Tibial nerve (tissue), 4 donors: ENCODE measurements at regions not wholly inside any gene's neighbourhood (a gene's known extent, or its start where the extent isn't known, plus 50 kb on each side); places are given as distances from the start of the nearest gene placed in this dataset.

Experiments used
- DNase-seq, 2 donors: peaks; one replicate each; pipeline ENCODE4 v3.0.0-alpha.2; 2019; ENCODE audit warnings: low spot score in 2 of 2
- H3K27ac ChIP-seq, 4 donors: fragments of 200-600 bp; sonication (generic) in 3 of 4; one replicate each; pipeline ENCODE4 v1.5.1; 2017 to 2019; ENCODE audit warnings: mild to moderate bottlenecking in 1 of 4
- H3K27me3 ChIP-seq, 2 donors: fragments of 200-600 bp; sonication (generic) in 1 of 2; one replicate each; pipeline versions ENCODE4 v1.5.1 to v1.6.0; 2017 to 2019
- H3K36me3 ChIP-seq, 3 donors: fragments of 200-600 bp; sonication (generic); one replicate each; pipeline ENCODE4 v1.5.1; 2018 to 2019
- H3K4me1 ChIP-seq, 4 donors: fragments of 200-600 bp; sonication (generic) in 3 of 4; one replicate each; pipeline ENCODE4 v1.5.1; 2017 to 2019
- H3K4me3 ChIP-seq, 4 donors: fragments of 200-600 bp; sonication (generic) in 3 of 4; one replicate each; pipeline ENCODE4 v1.5.1; 2017 to 2019; ENCODE audit warnings: mild to moderate bottlenecking in 1 of 4, moderate library complexity in 1 of 4
- H3K9me3 ChIP-seq, 4 donors: fragments of 200-600 bp; sonication (generic) in 3 of 4; one replicate each; pipeline ENCODE4 v1.5.1; 2017 to 2019
- EP300 ChIP-seq, 2 donors: sonication (generic); formaldehyde crosslinking; IDR thresholded peaks; one replicate each; pipeline ENCODE4 v1.6.1; 2017; ENCODE audit warnings: antibody characterized with exemption in 2 of 2, mild to moderate bottlenecking in 1 of 2
- POLR2A ChIP-seq, 2 donors: fragments of 450-650 bp; IDR thresholded peaks; one replicate each; pipeline ENCODE4 v1.6.1; 2017; ENCODE audit warnings: antibody characterized with exemption in 2 of 2, mild to moderate bottlenecking in 2 of 2, moderate library complexity in 2 of 2
- WGBS, 2 donors: methylation state at CpG; one replicate each; pipeline ENCODE4 v1.1.5; 2018; 5-methylcytosine and 5-hydroxymethylcytosine counted together
- TF ChIP-seq, protein P1 (sequence below), 5 experiments: fragments of 200-600 bp in 3 of 5; fragments of 450-650 bp in 2 of 5; sonication (generic) in 3 of 5; IDR thresholded peaks; one replicate each; pipeline ENCODE4 v1.5.1; 2016 to 2019; ENCODE audit warnings: antibody characterized with exemption in 5 of 5, mild to moderate bottlenecking in 3 of 5, moderate library complexity in 2 of 5

DNA sequence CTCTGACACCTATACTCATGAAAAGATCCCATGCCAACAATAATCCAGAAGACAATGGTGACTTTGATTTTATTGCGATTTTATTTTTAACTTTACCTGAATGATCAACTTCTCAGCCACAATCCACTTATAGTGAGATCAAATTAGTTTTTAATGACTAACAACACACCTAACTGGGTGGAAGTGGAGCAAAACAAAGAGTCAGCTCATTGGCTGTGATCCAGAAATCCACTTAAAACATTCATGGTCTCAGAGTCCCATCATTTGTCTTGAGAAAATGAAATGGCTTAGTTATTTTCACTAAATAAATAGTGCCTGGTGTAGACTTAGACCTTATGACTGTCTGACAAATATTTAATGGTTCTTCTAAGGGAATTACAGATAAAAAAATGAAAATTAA is 1177.8 kb downstream of the NLGN4Y start:
- no peaks in the 10 kb centered on the region for H3K36me3 ChIP-seq
- H3K4me3 ChIP-seq, result no peak overlapping the region
- 79% methylated on average over 1 of the region's 1 CpG; no CpG with 5 or more reads in 1 of the 2 donors for WGBS, 2 donors
- no peaks in the 10 kb centered on the region for H3K9me3 ChIP-seq
- no peak for DNase-seq
- no peaks in the 10 kb centered on the region for H3K27me3 ChIP-seq
- H3K4me1 ChIP-seq, result no peaks in the 10 kb centered on the region
- H3K27ac ChIP-seq, result no peak overlapping the region
- TF ChIP-seq, protein P1, sequence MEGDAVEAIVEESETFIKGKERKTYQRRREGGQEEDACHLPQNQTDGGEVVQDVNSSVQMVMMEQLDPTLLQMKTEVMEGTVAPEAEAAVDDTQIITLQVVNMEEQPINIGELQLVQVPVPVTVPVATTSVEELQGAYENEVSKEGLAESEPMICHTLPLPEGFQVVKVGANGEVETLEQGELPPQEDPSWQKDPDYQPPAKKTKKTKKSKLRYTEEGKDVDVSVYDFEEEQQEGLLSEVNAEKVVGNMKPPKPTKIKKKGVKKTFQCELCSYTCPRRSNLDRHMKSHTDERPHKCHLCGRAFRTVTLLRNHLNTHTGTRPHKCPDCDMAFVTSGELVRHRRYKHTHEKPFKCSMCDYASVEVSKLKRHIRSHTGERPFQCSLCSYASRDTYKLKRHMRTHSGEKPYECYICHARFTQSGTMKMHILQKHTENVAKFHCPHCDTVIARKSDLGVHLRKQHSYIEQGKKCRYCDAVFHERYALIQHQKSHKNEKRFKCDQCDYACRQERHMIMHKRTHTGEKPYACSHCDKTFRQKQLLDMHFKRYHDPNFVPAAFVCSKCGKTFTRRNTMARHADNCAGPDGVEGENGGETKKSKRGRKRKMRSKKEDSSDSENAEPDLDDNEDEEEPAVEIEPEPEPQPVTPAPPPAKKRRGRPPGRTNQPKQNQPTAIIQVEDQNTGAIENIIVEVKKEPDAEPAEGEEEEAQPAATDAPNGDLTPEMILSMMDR (IDR thresholded peaks at IDR 0.05), result no peak

DNA sequence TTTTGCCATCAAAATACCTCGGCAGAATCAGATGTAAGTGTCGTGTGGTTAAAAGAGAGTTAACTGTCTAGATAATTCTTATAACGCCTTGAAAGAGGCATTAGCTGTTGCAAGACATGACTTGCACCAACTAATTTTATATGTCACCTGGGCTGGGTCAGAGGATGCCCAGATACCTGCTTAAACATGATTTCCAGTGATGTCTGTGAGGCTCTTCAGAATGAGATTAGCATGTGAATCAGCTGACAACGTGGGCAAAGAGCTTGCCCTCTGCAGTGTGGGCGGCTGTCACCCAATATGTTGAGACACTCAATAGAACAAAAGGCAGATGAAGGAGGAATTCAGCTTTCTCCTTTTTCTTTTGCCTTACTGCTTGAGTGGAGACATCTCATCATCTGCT is 1180.6 kb downstream of the NLGN4Y start:
- TF ChIP-seq, protein P1 (IDR thresholded peaks at IDR 0.05), result no peak
- no peak for TF ChIP-seq EP300 (IDR thresholded peaks at IDR 0.05)
- no peak for TF ChIP-seq POLR2A (IDR thresholded peaks at IDR 0.05)
- Histone ChIP-seq H3K9me3 (no peaks in the 10 kb centered on the region), H3K36me3 (no peaks in the 10 kb centered on the region), H3K27ac (no peak overlapping the region), H3K27me3 (no peaks in the 10 kb centered on the region), H3K4me1 (no peaks in the 10 kb centered on the region), H3K4me3 (no peak overlapping the region)
- 80% methylated on average over 5 of the region's 5 CpGs; no CpG with 5 or more reads in 1 of the 2 donors for WGBS, 2 donors
- no peak for DNase-seq

DNA sequence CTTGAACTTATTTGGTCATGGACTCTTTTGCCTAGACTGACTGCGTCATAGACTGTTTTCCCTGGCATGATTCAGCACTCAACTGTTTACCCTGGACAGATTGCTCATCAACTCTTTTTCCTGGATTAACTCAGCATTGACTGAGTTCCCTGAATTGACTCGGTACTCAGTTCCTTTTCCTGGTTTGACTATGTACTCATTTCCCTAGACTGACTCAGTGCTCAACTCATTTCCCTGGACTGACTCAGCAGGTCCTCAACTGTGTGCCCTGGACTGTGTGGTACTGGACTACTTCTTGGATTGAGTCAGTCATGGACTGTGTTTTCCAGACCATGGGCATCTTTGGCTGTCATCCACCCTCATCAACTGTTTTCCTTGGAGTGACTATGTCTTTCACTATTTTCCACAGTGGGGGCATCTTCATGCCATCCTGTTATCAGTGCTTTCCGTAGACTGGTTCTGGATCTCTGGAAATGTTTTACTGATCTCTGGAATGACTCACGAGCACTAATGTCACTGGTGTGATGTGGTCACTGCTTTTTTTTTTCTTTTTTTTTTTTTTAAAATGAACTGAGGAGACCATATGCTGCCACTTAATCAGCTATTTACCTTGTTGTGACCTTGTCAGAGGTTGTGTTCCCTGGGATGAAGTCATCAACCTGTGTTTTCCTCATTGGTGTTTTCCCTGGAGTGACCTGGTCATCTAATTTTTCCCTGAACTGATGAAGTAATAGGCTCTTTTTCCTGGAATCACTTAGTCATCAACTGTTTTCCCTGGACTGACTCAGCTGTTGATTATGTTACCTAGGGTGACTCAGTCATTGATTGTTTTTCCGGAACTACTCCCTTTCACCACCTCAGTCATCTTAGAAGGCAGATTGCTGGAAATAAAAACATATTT is 1225.5 kb downstream of the NLGN4Y start:
- Histone ChIP-seq H3K27ac (peak overlapping the region in 1 of 4 donors; percentile 70), H3K36me3 (no peaks in the 10 kb centered on the region), H3K9me3 (peaks cover 0 to 13% (median 0%) of the 10 kb centered on the region in 4 donors), H3K4me3 (no peak overlapping the region), H3K27me3 (no peaks in the 10 kb centered on the region), H3K4me1 (no peaks in the 10 kb centered on the region)
- 66% methylated on average over 5 of the region's 5 CpGs; no CpG with 5 or more reads in 1 of the 2 donors for WGBS, 2 donors
- peak in 1 of 2 donors; percentile 4 for DNase-seq
- peak in 1 of 2 donors; percentile 58 for TF ChIP-seq EP300 (IDR thresholded peaks at IDR 0.05)
- TF ChIP-seq, protein P1 (IDR thresholded peaks at IDR 0.05), result no peak

DNA sequence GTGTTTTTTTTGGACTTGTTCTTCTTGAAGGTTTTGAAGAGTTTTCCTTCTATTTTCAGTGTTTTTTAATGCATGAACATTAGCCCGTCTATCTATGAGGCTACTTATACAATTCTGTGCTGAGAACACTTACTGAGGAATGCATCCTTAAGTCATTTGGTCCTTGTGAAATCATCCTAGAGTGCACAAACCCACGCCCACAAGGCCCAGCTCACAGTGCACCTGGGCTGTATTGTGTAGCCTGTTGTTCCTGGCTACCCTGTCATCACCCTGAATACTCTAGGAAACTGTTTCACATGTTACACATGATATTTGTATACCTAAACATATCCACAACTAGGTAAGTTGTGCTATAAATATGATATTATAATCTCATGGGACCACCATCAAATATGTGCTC is 1226.7 kb downstream of the NLGN4Y start:
- TF ChIP-seq EP300 (IDR thresholded peaks at IDR 0.05) (no peak), POLR2A (IDR thresholded peaks at IDR 0.05) (no peak)
- TF ChIP-seq, protein P1 (IDR thresholded peaks at IDR 0.05), result no peak
- H3K4me1 ChIP-seq, result no peaks in the 10 kb centered on the region
- H3K4me3 ChIP-seq, result no peak overlapping the region
- no peaks in the 10 kb centered on the region for H3K36me3 ChIP-seq
- H3K9me3 ChIP-seq, result peaks cover 0 to 13% (median 0%) of the 10 kb centered on the region in 4 donors
- H3K27ac ChIP-seq, result no peak overlapping the region
- no peaks in the 10 kb centered on the region for H3K27me3 ChIP-seq
- 75% methylated on average over 2 of the region's 2 CpGs; no CpG with 5 or more reads in 1 of the 2 donors for WGBS, 2 donors
- no peak for DNase-seq

DNA sequence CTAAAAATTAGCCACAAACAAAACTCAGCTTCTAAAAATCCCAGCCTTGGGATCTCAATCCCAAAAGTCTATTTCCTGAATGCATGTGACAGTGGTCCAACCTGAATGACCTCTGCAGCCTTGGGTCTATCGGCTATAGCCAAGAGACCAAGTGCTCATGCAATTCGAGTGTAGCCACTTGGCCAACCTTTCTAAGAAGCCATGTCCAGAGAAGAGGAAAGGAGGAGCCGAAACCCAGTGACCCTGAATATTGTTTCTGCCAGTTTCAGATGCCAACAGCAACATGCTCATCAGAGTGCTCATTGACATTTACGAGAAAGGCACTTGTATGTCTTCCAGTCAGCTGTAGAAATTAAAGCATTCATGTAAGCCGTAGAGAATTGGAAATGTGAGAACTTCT is 1231.9 kb downstream of the NLGN4Y start:
- Histone ChIP-seq H3K4me3 (no peak overlapping the region), H3K4me1 (no peaks in the 10 kb centered on the region), H3K9me3 (no peaks in the 10 kb centered on the region), H3K27ac (no peak overlapping the region), H3K27me3 (no peaks in the 10 kb centered on the region), H3K36me3 (no peaks in the 10 kb centered on the region)
- TF ChIP-seq EP300 (IDR thresholded peaks at IDR 0.05) (no peak), POLR2A (IDR thresholded peaks at IDR 0.05) (no peak)
- TF ChIP-seq, protein P1 (IDR thresholded peaks at IDR 0.05), result no peak
- WGBS, 2 donors, result 69% methylated on average over 5 of the region's 5 CpGs; no CpG with 5 or more reads in 1 of the 2 donors
- DNase-seq, result no peak
